ENCODE measurements at regions not wholly inside any gene's neighbourhood (a gene's known extent, or its start where the extent isn't known, plus 50 kb on each side); places are given as distances from the start of the nearest gene placed in this dataset.
"Not testable (repeated sequence)": the region's sequence is repeated elsewhere in the genome, so short reads cannot be mapped to it uniquely, and the experiment has no call there.

DNA sequence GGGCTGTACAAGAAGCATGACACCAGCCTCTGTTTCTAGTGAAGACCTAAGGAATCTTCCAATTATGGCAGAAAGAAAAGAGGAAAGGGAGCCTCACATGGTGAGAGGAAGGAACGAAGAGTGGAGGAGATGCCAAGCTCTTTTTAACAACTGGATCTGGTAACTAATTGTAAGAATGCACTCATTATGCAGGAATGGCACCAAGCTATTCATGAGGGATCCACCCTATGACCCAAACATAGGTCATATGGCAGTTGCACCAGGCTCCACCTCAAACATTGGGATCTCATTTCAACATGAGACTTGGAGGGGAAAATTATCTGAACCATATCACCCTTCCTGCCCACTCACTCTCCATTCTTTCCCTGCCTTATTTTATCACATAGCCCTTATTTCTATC, 496.0 kb upstream of the SPTLC3 start:
- FAIRE-seq: no peak

DNA sequence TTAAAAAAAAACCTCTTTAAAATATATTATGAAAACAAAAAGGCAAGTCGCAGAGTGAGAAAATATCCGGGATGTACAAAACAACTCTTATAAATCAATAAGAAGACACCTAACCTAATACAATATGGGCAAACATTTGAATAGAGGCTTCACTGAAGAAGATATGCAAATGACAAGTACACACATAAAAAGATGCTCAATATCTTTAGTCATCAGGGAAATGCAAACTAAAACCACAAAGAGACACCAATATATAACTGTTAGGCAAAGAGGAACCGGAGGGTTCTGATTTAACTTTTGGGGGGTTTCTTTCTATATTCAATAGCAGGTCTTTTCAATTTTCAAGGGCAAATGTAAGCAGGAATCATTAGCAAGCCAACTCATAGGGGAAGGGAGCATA, 480.7 kb upstream of the SPTLC3 start:
- no peak for FAIRE-seq

DNA sequence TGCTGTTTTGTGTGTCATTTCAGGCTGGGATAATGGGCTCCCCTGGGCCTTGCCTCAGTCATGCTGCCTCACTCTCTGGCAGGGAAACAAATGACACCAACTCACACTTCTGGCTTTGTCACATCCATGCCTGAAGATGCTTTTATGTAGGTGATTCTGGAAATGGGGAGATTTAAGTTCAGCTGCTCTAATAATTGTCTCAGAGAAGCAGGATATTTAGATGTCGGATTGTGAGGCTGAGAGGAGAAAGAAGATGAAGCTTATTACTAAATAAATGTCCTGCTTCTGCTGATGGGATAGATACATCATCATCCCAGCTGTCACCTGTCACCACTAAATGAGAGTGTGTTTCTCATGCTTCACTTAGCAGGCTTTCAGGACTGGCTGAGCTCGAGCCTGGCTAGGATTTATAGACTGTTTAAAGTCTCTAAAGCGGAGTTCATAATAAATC, 480.2 kb upstream of the SPTLC3 start:
- no peak for FAIRE-seq

DNA sequence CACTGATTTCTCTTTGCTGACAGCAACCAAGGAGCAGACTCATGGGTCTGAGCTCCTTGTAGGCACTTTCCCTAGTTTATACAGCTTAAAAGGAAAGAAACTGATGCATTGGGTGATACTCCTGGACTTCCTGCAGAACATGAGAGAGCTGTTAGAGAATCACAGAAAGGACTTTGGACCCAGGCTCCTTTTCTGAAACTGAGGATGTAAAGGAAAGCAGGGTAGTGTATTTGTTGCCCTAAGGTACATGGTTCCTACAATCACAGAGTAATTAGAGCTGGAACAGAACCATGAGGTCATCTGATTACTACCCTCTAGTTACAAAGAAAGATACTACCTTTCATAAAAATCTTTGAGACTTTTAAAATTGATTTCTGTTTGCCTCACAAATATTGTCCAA, 477.1 kb upstream of the SPTLC3 start:
- no peak for FAIRE-seq

DNA sequence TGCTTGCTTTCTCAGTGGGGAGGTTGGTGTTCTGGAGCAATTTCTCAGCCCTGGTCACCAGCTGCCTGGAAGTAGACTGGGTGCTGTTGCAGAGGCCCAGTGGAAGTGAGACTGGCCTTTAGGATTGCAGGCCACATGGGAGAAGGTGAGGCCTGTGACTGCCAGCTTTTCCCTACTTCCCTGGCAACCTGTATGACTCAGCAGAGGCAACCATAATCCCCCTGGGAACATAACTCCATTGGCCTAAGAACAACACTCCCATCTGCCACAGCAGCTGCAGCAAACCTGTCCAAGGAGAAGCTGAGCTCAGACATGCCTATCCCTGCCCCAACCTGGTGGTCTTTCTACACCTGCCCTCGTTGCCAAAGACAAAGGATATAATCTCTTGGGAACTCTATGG, 473.5 kb upstream of the SPTLC3 start:
- no peak for FAIRE-seq

DNA sequence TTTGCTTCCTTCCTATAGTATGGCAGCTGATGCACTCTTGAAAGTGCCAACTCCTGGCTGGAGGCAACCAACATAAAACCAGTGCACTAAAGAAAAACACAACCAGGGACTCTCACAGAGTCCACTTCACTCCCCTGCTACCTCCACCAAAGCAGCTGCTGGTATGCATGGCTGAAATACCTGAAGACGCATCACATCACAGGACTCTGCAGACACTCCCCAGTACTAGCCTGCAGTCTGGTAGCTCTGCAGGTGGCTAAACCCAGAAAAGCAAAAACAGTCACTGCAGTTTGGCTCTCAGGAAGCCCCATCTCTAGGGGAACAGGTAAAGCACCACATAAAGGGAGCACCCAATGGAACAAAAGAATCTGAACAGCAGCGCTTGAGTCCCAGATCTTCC, 473.0 kb upstream of the SPTLC3 start:
- no peak for FAIRE-seq

DNA sequence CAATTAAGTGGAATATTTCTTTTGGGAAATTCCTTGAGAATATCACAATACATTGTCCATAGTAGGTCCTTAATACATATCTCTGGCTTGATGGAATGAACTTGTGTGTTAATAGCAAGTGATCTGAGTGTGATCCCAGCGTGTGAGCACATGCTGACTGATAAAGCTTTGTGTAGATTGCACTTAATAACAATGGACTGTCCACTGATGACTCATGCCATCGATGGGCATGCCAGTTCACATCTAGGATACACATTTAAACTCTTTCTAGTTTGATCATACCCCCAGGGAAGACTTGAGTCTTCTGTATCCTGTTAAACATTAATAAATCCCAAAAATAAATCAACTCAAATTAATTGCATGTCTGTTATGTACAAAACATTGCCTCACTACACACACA, 454.3 kb upstream of the SPTLC3 start:
- FAIRE-seq: no peak

DNA sequence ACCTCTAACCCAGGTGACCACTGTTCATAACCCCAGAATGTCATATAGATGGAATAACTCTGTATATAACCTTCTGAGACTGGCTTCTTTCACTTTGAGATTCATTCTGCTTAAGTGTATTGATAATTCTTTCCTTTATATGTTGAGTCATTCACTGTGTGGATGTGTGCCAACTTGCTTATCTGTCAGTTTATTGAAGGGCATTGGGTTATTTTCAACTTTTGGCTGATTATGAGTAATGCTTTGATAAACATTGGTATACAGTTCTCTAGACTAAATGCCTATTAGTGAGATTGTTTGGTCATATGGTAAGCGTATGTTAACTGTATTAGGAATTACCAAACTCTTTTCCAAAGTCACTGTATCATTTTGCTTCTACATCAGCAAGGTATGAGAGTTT, 453.4 kb upstream of the SPTLC3 start:
- no peak for FAIRE-seq

DNA sequence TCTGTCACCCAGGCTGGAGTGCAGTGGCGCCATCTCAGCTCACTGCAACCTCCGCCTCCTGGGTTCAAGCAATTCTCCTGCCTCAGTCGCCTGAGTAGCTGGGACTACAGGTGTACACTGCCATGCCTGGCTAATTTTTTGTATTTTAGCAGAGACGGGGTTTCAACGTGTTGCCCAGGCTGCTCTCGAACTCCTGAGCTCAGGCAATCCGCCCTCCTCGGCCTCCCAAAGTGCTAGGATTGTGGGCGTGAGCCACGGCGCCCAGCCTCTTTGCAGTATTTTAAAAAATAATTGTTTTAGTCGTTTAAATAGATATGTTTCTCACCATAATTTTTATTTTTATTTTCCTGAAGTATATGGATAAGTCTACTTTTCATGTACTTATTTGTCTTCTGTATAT, 452.9 kb upstream of the SPTLC3 start:
- not testable (repeated sequence) for FAIRE-seq

DNA sequence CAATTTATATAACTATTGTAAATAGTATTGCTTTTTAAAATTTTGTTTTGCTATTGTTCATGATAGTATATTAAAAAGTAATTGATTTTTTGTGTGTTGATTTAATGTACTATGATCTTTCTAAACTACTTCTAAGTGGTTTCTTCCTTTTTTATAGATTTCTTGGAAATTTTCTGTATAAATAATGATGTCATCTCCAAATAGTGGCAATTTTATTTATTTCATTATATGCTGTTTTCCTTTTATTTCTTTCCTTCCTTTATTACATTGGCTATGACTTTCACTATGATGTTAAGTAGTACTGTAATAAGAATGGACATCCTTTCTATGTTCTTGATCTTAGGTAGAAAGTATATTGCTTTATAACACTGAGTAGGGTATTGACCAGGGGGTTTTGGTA, 451.5 kb upstream of the SPTLC3 start:
- peak; percentile 82 for FAIRE-seq

DNA sequence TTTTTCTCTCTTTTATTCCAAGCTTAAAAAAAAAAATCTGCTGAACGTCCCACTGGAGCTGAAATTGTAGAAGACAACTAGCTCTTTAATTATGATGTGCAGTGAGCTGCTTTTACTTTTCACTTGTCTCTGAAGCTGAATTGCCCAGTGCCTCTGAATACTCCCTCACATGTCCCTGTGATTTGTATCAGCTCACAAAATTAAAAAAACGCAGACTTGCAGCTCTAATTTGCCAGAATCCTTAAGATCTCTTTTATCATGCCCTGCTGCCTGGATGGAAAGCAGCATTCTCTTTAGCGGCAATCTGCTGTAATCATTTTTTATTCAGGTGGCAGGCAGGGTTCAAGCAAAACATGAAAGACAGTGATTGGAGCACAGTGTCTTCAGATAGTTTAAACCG, 443.8 kb upstream of the SPTLC3 start:
- FAIRE-seq: no peak

DNA sequence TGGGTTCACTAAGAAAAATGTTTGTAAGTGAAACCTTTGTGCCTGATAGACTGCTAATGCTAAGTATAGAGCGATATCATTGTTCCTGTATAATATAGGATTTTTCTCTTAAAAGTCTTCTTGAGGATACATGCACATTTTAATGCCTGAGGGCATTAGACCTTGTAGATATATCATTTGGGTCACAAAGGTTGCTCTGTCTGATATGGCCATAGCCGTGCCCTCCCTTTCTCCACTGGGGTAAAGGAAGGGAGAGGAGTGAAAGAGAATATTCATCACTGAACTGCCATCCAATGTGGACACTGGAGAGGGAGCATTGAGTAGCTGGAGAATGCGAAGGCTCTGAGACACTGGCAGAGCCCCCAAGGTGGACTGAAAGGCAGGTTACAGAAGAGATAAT, 442.2 kb upstream of the SPTLC3 start:
- FAIRE-seq: no peak

DNA sequence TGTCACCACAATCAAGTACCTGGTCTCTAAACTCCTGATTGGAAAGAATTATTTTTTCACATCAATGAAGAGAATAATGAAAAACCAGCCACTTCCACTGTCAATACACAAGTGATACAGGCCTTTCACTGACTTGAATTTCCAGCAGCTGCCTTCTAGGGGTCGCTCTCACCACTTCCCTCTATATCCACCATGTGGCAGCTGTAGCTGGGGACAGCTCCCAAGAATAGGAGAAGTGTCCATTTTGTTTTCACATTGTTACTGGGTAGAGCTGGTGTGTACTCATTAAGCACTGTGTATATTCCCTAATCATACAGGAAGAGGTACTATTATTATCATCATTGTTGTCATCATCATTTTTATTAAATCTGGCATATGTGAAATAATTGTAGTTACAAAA, 438.4 kb upstream of the SPTLC3 start:
- no peak for FAIRE-seq

DNA sequence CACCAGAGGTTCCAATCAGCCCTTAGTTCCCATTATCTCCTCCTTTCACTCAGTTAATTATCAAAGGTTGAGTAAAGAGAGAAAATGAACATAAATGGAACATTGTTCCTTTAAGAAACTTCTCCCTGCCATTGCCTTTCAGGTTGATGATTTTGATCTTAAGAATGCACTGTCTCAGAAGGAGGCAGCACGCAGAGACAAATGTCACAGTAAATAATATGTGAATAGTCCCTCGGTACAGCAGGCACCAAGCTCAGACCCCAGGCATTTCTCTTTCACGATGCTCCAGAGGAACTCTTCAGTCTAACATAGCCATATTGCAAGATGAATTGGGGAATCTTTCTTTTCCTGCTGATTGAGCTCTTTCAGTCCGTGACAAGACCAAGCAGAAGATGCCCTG, 435.3 kb upstream of the SPTLC3 start:
- no peak for FAIRE-seq

DNA sequence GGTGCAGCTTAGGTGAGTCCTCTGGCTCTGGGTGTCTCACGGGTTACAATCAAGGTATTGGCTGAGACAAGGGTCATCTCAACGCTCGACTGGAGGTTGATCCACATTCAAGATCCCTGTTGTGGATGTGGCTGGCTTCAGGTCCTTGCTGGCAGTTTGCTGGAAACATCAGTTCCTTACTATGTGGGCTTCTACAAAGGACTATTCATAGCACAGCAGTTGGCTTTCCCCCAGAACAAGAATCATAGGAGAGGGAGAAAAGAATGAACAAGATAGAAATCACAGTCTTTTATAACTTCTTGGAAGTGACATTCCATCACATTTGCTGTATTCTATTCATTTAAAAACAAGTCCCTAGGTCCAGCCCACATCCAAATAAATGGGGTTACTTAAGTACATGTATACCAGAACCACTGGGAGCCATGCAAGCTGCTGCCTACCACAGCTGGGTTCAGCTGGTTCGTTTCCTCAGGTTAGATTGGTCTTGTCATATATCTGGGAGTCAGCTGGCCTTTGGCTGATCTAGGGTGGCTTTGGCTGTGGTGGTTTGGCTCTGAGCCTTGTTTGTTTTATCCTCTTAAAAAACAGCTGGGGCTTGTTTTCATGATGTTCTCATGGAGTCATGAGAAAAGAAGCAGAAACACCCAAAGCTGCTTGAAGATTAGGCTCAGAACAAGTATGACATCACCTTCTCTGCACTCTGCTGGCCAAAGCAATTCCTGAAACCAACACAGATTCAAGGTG, 433.2 kb upstream of the SPTLC3 start:
- FAIRE-seq: no peak

DNA sequence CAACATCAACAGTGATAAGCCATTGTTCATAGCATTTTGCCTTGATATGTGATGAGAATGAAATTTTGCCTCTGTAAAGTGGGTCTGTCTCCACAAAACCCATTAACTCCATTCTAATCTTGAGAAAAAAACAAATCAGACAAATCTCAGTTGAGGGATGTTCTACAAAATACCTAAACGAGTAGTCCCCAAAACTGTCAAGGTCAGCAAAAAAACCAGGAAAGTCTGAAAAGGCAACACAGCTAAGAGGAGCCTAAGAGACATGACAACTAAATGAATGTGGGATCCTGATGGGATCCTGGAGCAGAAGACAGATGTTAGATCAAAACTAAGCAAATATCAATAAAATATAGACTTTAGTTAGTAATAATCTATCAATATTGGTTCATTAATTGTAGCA, 431.6 kb upstream of the SPTLC3 start:
- FAIRE-seq: no peak

DNA sequence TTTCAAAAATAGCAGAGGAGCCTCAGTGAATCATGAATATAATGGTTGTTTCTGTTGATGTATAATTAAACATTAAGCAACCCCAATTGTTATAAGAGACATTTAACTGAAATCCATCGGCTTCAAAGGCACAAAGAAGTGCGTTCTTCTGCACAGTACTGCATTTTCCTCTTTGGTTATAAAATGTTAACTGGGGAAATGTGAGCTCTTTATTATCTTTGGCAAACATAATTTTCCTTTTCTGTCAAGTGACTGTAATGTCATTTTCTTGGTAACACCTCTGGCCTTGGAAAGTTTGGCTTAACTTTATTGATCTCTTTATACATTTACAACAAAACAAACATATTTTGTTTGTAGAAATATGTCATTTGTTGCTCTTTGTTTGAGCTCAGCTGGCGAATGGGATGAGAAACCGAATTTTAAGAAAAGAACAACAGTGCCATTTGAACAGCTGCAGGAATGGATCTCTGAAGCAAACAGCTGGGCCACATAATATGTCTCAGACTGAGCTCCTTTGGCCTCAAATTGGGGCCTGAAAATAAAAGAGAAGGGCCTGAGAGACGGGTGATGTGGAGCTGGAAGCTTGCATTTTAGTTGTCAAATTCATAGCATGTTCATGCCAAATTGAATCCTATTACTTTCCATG, 427.0 kb upstream of the SPTLC3 start:
- no peak for FAIRE-seq

DNA sequence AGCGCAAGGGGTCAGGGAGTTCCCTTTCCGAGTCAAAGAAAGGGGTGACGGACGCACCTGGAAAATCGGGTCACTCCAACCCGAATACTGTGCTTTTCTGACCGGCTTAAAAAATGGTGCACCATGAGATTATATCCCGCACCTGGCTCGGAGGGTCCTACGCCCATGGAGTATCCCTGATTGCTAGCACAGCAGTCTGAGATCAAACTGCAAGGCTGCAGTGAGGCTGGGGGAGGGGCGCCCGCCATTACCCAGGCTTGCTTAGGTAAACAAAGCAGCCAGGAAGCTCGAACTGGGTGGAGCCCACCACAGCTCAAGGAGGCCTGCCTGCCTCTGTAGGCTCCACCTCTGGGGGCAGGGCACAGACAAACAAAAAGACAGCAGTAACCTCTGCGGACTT, 426.1 kb upstream of the SPTLC3 start:
- not testable (repeated sequence) for FAIRE-seq

DNA sequence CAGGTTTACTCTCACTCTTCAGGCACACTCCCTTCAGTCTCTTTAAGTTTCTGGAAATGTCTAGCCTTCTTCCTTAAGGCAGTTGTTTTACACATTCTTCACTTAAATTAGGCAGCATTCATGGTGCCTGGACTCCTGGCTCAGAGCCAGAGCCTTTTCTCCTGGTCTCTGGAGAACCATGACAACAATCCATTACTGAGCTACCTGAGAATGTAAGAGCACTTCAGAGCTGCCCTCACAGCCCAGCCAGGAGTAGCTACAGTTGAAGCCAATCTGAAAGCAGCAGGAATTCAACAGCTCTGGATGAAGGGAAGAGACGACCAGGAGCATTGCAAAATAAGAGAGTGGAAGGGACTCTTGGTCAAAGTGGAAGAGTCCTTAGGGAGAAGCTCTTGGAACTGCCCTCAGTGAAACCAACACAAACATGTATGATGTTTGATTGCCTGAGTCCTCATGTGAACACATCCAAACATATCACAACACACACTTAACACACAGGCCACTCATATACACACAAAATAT, 416.8 kb upstream of the SPTLC3 start:
- no peak for FAIRE-seq

DNA sequence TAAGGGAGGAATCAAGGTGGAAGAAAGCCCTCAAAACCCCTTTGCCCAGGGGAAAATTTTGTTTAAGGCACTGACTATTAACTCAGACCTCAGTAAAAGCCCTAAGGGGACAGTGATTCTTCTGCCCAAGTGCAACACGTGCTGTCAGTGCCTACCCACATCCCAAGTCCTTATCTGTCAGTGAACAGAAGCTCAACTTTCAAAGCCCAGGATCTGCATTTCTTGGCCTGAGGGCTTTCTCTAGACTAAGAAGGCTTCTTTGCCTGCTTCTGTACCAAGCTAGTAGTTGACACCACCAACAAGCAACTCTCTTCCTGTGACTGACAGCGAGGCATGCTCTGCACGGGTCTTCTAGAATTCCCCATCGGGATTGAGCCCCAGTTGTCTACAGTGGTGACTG, 416.0 kb upstream of the SPTLC3 start:
- no peak for FAIRE-seq

DNA sequence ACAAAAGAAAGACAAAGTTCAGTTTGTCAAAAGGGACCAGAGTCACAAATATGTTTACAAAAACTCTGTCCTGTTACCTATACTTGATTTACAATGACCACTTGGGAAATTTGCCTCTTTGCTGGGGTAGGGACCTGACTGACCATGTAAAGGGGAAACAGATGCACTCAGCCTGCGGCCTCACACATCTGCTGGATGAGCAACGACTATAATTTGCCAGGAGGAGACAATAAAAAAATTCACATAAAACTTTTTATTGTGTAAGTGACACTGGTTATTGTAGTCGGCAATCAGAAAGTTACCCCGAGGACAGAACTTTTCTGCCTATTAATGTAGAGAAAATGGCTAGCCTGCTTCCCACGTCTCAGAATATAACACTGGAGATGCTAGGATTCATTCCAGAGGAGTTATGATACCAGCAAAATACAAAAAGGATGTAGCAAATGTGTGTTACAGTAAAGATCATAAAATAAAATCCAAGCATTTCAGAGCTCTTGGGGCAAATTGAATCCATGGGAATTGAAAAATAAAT, 415.4 kb upstream of the SPTLC3 start:
- FAIRE-seq: no peak

DNA sequence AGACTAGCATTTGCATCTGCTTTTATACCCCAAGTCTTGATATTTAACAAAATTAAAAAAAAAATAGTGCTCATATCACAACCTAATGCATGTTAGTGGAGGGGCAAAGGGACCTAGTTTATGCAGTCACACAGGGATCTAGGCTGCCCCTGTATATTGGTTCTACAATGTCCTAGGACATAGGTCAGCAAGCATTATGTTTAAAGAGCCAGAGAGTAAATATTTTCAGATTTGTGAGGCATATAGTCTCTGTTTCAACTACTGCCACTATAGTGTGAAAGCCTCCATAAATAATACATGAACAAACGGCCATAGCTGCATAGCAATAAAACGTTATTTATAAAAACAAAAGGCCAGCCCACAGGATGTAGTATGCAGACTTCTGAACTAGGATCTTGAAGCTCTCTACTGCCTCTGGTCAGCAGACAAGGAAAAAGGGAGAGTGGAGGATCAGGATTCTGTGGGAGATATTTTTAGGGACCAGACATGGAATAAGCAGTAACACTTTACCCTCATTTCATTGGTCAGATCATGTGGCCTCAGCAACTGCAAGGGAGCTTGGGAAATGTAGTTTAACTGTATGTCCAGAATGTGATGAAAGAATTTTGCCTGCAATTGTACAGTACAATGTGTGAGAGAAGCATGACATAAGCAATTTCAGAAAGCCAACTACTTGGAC, 414.2 kb upstream of the SPTLC3 start:
- FAIRE-seq: no peak

DNA sequence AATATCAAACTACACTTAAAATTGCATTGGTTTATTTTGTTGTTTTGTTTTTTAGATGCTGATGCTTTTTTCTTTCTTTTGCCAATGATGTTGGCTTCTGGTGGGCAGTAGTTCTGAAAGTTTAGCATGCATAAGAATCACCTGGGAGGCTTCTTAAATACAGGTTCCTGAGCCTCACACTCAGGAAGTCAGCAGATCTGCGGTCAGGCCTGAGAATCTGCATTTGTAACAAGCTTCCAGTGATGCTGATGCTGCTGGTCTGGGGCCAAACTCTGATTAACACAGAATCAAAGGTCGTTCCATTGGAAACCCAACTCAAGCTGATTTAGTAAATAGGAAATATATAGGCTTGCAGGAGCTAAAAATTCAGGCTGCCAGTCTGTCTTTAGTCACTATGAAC, 412.9 kb upstream of the SPTLC3 start:
- FAIRE-seq: no peak

DNA sequence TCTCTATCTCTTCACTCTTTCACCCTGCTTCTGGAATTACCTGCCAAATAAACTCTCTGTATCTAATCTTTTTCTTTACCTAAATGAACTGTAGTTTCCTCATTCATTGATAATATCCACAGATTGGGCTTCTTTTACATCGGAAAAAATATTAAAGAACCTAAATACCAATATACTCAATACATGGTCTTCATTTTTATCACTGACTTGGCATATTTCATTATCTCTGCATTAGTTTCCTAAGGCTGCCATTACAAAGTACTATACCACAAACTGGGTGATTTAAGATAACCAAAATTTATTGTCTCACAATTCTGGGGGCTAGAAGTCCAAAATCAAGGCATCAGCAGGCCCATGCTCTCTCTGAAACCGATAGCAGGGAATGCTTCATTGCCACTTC, 411.9 kb upstream of the SPTLC3 start:
- FAIRE-seq: no peak

Measured in islet of Langerhans (tissue), 1 donor.